MCF 10A (cell line): ENCODE measurements at regions not wholly inside any gene's neighbourhood (a gene's known extent, or its start where the extent isn't known, plus 50 kb on each side); places are given as distances from the start of the nearest gene placed in this dataset.
A peak's percentile ranks its signal among the peaks of the same experiment; 100 is the strongest.

Experiments
- BruUV-seq: library from RNA; stranded (reverse); fragments of 400-500 nt; replicated peaks from 2 replicates; lab custom pipeline; 2021; lab: Mats Ljungman, UMichigan
- CTCF ChIA-PET: fragments of 300-600 bp; sonication (Branson Sonifier 250); formaldehyde crosslinking; extraction: SDS; loops from one replicate; lab custom pipeline; 2021; ENCODE audit warnings: antibody characterized with exemption, inconsistent platforms; lab: Yijun Ruan, JAX
- POLR2A ChIA-PET: fragments of 300-600, 350-650 bp; sonication (Branson Sonifier 250); formaldehyde crosslinking; extraction: SDS; loops from one replicate; lab custom pipeline; 2020; ENCODE audit warnings: antibody characterized with exemption, inconsistent platforms; lab: Yijun Ruan, JAX
- DNase-seq: peaks from one replicate; pipeline ENCODE4 v3.0.0-alpha.2; 2018; ENCODE audit not compliant: unreplicated experiment
- H3K27ac Mint-ChIP-seq: one replicate; pipeline ENCODE4 v1.8.0; 2022; ENCODE audit warnings: mild to moderate bottlenecking, low read depth, mixed read lengths; ENCODE audit not compliant: unreplicated experiment
- H3K27me3 Mint-ChIP-seq: one replicate; pipeline ENCODE4 v1.8.0; 2022; ENCODE audit warnings: mixed read lengths; ENCODE audit not compliant: insufficient read depth, unreplicated experiment
- H3K36me3 Mint-ChIP-seq: one replicate; pipeline ENCODE4 v1.8.0; 2022; ENCODE audit warnings: mild to moderate bottlenecking, moderate library complexity, mixed read lengths; ENCODE audit not compliant: insufficient read depth, unreplicated experiment
- H3K4me1 Mint-ChIP-seq: one replicate; pipeline ENCODE4 v1.8.0; 2022; ENCODE audit warnings: mixed read lengths; ENCODE audit not compliant: insufficient read depth, unreplicated experiment
- H3K4me3 Mint-ChIP-seq: one replicate; pipeline ENCODE4 v1.8.0; 2022; ENCODE audit warnings: mild to moderate bottlenecking, moderate library complexity, mixed read lengths; ENCODE audit not compliant: unreplicated experiment
- H3K9me3 Mint-ChIP-seq: one replicate; pipeline ENCODE4 v1.8.0; 2022; ENCODE audit warnings: mixed read lengths; ENCODE audit not compliant: unreplicated experiment
- intact Hi-C: fragments of 100-400 bp; cut with micrococcal nuclease; formaldehyde crosslinking; loops from 2 replicates; pipeline ENCODE4 v1.14.1; 2022
- TF ChIP-seq, protein P1 (sequence below): fragments of 200-600 bp; IDR thresholded peaks from one replicate; pipeline ENCODE4 v1.8.0; 2022; ENCODE audit warnings: antibody characterized with exemption, mild to moderate bottlenecking; ENCODE audit not compliant: unreplicated experiment

DNA sequence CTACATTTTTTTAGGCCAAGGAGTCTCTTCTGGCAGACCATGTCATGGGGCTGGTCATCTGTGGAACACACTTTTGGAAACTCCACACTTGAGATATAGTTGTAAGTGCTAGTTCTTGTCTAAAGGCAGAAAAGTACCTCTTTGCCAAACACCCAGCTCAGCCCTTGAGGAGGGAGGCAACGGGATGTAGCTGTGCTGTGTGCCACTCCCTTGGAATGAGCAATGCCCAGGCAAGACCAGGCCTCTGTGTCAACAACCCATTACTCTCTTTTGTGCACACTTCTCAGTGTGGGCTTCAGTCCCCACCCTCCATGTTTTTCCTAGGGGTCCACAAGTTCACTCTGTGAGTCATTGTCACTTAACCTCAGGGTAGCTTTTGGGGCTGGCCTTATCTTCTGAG is 528.3 kb upstream of the CFAP20DC start:
- H3K27me3 Mint-ChIP-seq = no peaks in the 10 kb centered on the region
- intact Hi-C loops = loop anchor here (5.0 to 10.0 kb wide), 2 partner anchors 727 to 756 kb away; no protein-coding TSS in a partner anchor
- POLR2A ChIA-PET = interaction anchor here (0.8 to 1.3 kb wide), 3 partner anchors 12 to 221 kb away, joined by 3 to 4 read pairs (median 3); no protein-coding TSS in a partner anchor
- peaks cover 7% of the 10 kb centered on the region for H3K9me3 Mint-ChIP-seq
- no peaks in the 10 kb centered on the region for H3K36me3 Mint-ChIP-seq
- CTCF ChIA-PET = interaction anchor here (0.6 to 8.2 kb wide), 11 partner anchors 16 to 1199 kb away, joined by 3 to 124 read pairs (median 4); no protein-coding TSS in a partner anchor
- TF ChIP-seq, protein P1, sequence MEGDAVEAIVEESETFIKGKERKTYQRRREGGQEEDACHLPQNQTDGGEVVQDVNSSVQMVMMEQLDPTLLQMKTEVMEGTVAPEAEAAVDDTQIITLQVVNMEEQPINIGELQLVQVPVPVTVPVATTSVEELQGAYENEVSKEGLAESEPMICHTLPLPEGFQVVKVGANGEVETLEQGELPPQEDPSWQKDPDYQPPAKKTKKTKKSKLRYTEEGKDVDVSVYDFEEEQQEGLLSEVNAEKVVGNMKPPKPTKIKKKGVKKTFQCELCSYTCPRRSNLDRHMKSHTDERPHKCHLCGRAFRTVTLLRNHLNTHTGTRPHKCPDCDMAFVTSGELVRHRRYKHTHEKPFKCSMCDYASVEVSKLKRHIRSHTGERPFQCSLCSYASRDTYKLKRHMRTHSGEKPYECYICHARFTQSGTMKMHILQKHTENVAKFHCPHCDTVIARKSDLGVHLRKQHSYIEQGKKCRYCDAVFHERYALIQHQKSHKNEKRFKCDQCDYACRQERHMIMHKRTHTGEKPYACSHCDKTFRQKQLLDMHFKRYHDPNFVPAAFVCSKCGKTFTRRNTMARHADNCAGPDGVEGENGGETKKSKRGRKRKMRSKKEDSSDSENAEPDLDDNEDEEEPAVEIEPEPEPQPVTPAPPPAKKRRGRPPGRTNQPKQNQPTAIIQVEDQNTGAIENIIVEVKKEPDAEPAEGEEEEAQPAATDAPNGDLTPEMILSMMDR = no peak
- DNase-seq = no peak
- peaks cover 28% of the 10 kb centered on the region for H3K4me1 Mint-ChIP-seq
- no TSS peak for BruUV-seq
- H3K27ac Mint-ChIP-seq = peak overlapping the region; percentile 89
- no peak overlapping the region for H3K4me3 Mint-ChIP-seq

DNA sequence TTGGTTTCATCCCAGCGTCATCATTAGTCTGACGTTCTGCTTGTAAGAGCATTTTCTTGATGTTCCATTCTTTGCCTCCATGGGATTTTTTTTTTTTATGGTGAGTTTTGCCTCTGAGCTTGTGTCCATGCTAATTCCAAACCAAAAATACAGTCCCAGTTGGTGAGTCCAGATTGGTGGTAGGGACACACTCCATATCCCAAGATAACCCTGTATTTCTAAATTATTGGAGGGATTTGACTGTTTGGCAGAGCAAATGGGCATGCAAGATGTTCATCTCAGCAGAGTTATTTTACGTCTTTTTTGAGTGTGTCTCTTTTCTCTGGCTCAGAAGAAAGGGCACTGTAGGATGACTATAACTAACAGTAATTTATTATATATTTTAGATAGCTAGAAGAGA is 526.8 kb upstream of the CFAP20DC start:
- Mint-ChIP-seq H3K36me3 (no peaks in the 10 kb centered on the region), H3K4me1 (peaks cover 34% of the 10 kb centered on the region), H3K9me3 (no peaks in the 10 kb centered on the region), H3K27ac (no peak overlapping the region), H3K4me3 (no peak overlapping the region), H3K27me3 (no peaks in the 10 kb centered on the region)
- TF ChIP-seq, protein P1 = no peak
- intact Hi-C loops = loop anchor here (5.0 to 10.0 kb wide), 2 partner anchors 728 to 754 kb away; no protein-coding TSS in a partner anchor
- no peak for DNase-seq
- ChIA-PET CTCF (interaction anchor here (0.6 to 8.2 kb wide), 20 partner anchors 9 to 800 kb away, joined by 3 to 124 read pairs (median 7); no protein-coding TSS in a partner anchor), POLR2A (interaction anchor here (0.7 to 1.0 kb wide), 2 partner anchors 9 to 29 kb away, joined by 3 read pairs; no protein-coding TSS in a partner anchor)
- no TSS peak for BruUV-seq

DNA sequence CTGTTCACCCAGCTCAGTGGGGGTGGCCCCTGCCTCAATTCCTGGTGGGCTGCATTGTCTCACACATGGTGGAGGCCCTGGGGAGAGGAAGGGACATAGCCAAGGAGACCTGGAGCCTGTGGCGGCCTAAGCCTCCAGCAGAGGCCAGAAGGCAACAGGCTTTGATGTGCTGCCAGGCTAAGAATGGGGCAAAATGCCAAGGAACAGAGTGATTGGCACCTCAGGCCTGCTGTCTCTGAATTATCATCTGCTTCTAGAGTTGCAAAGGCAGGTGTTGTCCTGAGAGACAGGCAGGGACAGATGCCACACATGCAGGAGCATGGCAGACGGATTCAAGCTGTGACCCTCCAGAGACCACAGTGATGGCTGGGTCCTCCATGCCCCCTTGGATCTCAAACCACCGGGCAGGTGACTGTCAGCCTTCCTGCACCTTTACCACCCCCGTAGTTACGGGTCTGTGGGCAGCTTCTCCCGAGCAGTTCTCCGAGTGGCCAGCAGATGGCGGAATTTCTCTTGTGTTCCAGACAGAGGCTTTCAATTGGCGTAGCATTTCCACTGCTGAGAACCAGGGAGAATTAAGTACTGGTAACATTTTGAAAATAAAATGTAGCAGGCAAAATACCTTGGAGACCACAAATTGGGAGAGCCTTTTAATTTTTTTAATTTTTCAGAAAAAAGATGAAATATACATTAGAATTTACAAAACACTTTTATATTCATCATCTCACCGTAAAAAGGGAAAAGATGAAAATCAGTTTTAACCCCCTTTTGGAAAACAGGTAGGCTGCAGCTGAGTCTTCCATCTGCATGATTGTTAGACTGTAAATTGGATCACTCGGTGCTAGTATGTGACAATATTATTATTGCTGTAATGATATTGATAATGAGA is 525.5 kb upstream of the CFAP20DC start:
- Mint-ChIP-seq H3K9me3 (no peaks in the 10 kb centered on the region), H3K4me1 (peaks cover 34% of the 10 kb centered on the region), H3K27ac (no peak overlapping the region), H3K4me3 (no peak overlapping the region), H3K27me3 (no peaks in the 10 kb centered on the region), H3K36me3 (no peaks in the 10 kb centered on the region)
- intact Hi-C loops = loop anchor here (1.0 to 10.0 kb wide), 6 partner anchors 234 to 753 kb away; no protein-coding TSS in a partner anchor
- POLR2A ChIA-PET = interaction anchor here (0.8 to 2.4 kb wide), 7 partner anchors 9 to 935 kb away, joined by 3 to 8 read pairs (median 3); no protein-coding TSS in a partner anchor
- BruUV-seq = no TSS peak
- CTCF ChIA-PET = interaction anchor here (0.5 to 8.2 kb wide), 48 partner anchors 9 to 1806 kb away, joined by 3 to 124 read pairs (median 4); no protein-coding TSS in a partner anchor
- TF ChIP-seq, protein P1 = peak; percentile 91
- peak; percentile 90 for DNase-seq

DNA sequence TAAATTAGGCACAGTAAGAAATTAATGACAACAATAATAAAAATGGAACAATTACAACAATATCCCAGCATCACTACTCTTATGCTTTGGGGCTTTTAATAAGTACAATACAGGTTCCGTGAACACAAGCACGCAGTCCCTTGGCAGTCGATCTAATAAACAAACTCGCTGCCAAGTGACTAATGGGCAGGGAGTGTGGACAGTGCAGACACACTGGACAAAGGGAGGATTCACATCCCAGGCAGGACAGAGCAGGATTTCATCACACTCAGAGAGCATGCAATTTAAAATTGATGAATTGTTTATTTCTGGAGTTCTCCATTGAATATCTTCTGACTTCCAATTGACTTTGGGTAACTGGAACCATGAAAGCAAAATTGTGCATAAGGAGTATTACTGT is 524.1 kb upstream of the CFAP20DC start:
- no TSS peak for BruUV-seq
- intact Hi-C loops = loop anchor here (1.0 to 10.0 kb wide), 3 partner anchors 261 to 731 kb away; no protein-coding TSS in a partner anchor
- no peaks in the 10 kb centered on the region for H3K36me3 Mint-ChIP-seq
- peak overlapping the region; percentile 91 for H3K27ac Mint-ChIP-seq
- H3K4me3 Mint-ChIP-seq = no peak overlapping the region
- peaks cover 34% of the 10 kb centered on the region for H3K4me1 Mint-ChIP-seq
- no peaks in the 10 kb centered on the region for H3K9me3 Mint-ChIP-seq
- CTCF ChIA-PET = interaction anchor here (0.6 to 8.2 kb wide), 14 partner anchors 8 to 577 kb away, joined by 3 to 124 read pairs (median 8); no protein-coding TSS in a partner anchor
- no peaks in the 10 kb centered on the region for H3K27me3 Mint-ChIP-seq
- peak; percentile 97 for DNase-seq
- TF ChIP-seq, protein P1 = no peak
- POLR2A ChIA-PET = interaction anchor here (1.0 to 2.4 kb wide), 2 partner anchors 8 to 366 kb away, joined by 3 to 8 read pairs; no protein-coding TSS in a partner anchor
